ENCODE measurements at regions not wholly inside any gene's neighbourhood (a gene's known extent, or its start where the extent isn't known, plus 50 kb on each side); places are given as distances from the start of the nearest gene placed in this dataset.

GRCh38 chr10:121102706-121103105 lies 251.5 kb downstream of the WDR11 start:
- no peak for DNase-seq

GRCh38 chr10:121104476-121105111 lies 253.4 kb downstream of the WDR11 start:
- DNase-seq: no peak

- no peak for DNase-seq
These were observed 255.4 kb downstream of the WDR11 start for GRCh38 chr10:121106611-121107010.

- no peak for DNase-seq
These were observed 256.9 kb downstream of the WDR11 start for GRCh38 chr10:121108051-121108450.

- DNase-seq: no peak
These were observed 259.2 kb downstream of the WDR11 start for GRCh38 chr10:121110369-121110768.

GRCh38 chr10:121112136-121112535 lies 261.0 kb downstream of the WDR11 start:
- no peak for DNase-seq

- DNase-seq: no peak
These were observed 261.6 kb downstream of the WDR11 start for GRCh38 chr10:121112579-121113384.

- no peak for DNase-seq
These were observed 262.2 kb downstream of the WDR11 start for GRCh38 chr10:121113385-121113696.

GRCh38 chr10:121113911-121114310 lies 262.7 kb downstream of the WDR11 start:
- no peak for DNase-seq

- no peak for DNase-seq
These were observed 264.0 kb downstream of the WDR11 start for GRCh38 chr10:121115154-121115553.

- no peak for DNase-seq
These were observed 270.3 kb downstream of the WDR11 start for GRCh38 chr10:121121462-121121861.

- no peak for DNase-seq
These were observed 276.2 kb downstream of the WDR11 start for GRCh38 chr10:121127151-121127906.

GRCh38 chr10:121128164-121128563 lies 277.0 kb downstream of the WDR11 start:
- no peak for DNase-seq

GRCh38 chr10:121129266-121129665 lies 278.1 kb downstream of the WDR11 start:
- DNase-seq: no peak

- no peak for DNase-seq
These were observed 279.2 kb downstream of the WDR11 start for GRCh38 chr10:121130382-121130781.

- no peak for DNase-seq
These were observed 279.9 kb downstream of the WDR11 start for GRCh38 chr10:121131014-121131413.

GRCh38 chr10:121131426-121132265 lies 280.5 kb downstream of the WDR11 start:
- DNase-seq: no peak

GRCh38 chr10:121132273-121132672 lies 281.1 kb downstream of the WDR11 start:
- DNase-seq: no peak

GRCh38 chr10:121133901-121134300 lies 282.7 kb downstream of the WDR11 start:
- no peak for DNase-seq

GRCh38 chr10:121134711-121135110 lies 283.5 kb downstream of the WDR11 start:
- no peak for DNase-seq

GRCh38 chr10:121135512-121135911 lies 284.4 kb downstream of the WDR11 start:
- DNase-seq: no peak

GRCh38 chr10:121137533-121137932 lies 286.4 kb downstream of the WDR11 start:
- no peak for DNase-seq

Data from right hindlimb (tissue), 1 donor.